ENCODE measurements at regions not wholly inside any gene's neighbourhood (a gene's known extent, or its start where the extent isn't known, plus 50 kb on each side); places are given as distances from the start of the nearest gene placed in this dataset.

DNA sequence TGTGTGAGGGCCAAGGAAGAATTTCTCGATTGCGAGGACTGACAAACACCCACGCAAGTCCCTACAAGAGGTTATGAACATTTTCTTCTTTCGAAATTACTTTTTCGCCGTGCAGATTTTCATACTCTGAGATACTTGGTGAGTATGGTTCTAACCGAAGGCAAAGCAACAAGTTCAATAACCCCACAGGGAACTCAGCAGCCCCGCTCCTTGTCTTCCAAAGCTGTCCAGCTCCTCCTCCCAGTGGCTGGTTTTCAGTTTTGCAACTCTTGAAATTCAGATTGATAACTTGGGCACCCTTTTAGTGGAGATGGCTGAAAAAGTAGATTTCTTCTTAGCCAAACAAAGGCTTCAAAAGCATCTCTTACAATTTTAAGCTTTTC lies 154.4 kb downstream of the SETD4 start:
- TF ChIP-seq ZFP3 (CRISPR knock-in tag; IDR thresholded peaks at IDR 0.05) (no peak), ZFP30 (CRISPR knock-in tag; IDR thresholded peaks at IDR 0.05) (no peak), TCF4 (CRISPR knock-in tag; IDR thresholded peaks at IDR 0.05; ENCODE audit: borderline replicate concordance) (no peak), OSR1 (CRISPR knock-in tag; IDR thresholded peaks at IDR 0.05) (no peak), GLIS3 (CRISPR knock-in tag; IDR thresholded peaks at IDR 0.05) (no peak), TOX (CRISPR knock-in tag; IDR thresholded peaks at IDR 0.05; ENCODE audit: borderline replicate concordance) (no peak), PPARA (CRISPR knock-in tag; IDR thresholded peaks at IDR 0.05; ENCODE audit: borderline replicate concordance) (no peak), ZNF565 (CRISPR knock-in tag; conservative IDR thresholded peaks at IDR 0.05; ENCODE audit: low read depth) (no peak), ZC3H10 (CRISPR knock-in tag; IDR thresholded peaks at IDR 0.05) (no peak), ESRRG (CRISPR knock-in tag; IDR thresholded peaks at IDR 0.05) (no peak)
- TF ChIP-seq, protein P1, sequence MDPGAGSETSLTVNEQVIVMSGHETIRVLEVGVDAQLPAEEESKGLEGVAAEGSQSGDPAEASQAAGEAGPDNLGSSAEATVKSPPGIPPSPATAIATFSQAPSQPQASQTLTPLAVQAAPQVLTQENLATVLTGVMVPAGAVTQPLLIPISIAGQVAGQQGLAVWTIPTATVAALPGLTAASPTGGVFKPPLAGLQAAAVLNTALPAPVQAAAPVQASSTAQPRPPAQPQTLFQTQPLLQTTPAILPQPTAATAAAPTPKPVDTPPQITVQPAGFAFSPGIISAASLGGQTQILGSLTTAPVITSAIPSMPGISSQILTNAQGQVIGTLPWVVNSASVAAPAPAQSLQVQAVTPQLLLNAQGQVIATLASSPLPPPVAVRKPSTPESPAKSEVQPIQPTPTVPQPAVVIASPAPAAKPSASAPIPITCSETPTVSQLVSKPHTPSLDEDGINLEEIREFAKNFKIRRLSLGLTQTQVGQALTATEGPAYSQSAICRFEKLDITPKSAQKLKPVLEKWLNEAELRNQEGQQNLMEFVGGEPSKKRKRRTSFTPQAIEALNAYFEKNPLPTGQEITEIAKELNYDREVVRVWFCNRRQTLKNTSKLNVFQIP (CRISPR knock-in tag; IDR thresholded peaks at IDR 0.05; ENCODE audit: borderline replicate concordance, low read depth) = no peak
- TF ChIP-seq, protein P2, sequence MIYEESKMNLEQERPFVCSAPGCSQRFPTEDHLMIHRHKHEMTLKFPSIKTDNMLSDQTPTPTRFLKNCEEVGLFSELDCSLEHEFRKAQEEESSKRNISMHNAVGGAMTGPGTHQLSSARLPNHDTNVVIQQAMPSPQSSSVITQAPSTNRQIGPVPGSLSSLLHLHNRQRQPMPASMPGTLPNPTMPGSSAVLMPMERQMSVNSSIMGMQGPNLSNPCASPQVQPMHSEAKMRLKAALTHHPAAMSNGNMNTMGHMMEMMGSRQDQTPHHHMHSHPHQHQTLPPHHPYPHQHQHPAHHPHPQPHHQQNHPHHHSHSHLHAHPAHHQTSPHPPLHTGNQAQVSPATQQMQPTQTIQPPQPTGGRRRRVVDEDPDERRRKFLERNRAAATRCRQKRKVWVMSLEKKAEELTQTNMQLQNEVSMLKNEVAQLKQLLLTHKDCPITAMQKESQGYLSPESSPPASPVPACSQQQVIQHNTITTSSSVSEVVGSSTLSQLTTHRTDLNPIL (CRISPR knock-in tag; IDR thresholded peaks at IDR 0.05; ENCODE audit: low read depth) = no peak
- TF ChIP-seq, protein P3, sequence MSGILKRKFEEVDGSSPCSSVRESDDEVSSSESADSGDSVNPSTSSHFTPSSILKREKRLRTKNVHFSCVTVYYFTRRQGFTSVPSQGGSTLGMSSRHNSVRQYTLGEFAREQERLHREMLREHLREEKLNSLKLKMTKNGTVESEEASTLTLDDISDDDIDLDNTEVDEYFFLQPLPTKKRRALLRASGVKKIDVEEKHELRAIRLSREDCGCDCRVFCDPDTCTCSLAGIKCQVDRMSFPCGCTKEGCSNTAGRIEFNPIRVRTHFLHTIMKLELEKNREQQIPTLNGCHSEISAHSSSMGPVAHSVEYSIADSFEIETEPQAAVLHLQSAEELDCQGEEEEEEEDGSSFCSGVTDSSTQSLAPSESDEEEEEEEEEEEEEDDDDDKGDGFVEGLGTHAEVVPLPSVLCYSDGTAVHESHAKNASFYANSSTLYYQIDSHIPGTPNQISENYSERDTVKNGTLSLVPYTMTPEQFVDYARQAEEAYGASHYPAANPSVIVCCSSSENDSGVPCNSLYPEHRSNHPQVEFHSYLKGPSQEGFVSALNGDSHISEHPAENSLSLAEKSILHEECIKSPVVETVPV (CRISPR knock-in tag; IDR thresholded peaks at IDR 0.05) = no peak
- no peak for ATAC-seq

DNA sequence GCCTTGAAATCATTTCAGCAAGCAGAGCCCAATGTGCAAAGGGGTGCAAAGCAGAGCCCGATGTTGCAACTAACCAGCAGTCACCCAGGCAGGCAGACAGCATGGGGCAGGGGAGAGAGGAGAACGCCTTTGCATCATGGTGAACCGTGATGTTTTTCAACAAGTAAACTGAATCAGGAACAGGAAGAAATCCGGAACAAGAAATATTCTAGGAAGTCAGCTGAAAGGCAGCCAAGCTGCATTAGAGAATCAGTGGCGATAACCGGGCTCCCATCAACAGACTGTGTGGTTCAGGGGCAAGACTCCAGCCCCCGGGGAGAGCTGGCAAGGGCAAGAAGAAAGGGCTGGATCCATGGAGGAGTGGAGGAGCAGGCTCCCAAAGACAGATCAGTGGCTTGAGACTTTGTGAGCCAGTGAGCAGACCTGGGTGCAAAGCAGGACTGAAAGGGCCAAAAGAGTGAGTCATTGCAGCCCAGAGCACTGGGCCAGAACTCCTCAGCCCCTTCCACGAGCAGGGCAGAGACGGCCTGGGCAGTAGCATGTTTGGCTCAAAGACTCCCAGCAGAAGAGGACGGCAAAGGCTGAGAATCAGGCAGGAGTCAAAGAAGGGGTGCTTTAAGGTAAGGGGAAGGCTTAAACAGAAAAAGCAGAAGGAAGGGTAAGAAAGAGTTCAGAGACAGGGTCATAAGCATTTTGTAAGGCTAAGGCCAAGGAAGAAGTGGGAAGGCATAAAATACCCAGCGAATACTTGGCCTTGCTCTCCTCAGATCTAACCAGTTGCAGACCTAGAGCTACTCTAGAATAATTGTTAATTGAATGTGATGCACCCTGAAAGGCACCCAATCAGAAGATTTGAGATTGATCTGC lies 155.0 kb downstream of the SETD4 start:
- ATAC-seq = peak; percentile 74

More for the DNA sequence above, 155.0 kb downstream of the SETD4 start:
- no peak for TF ChIP-seq ZNF70 (CRISPR knock-in tag; IDR thresholded peaks at IDR 0.05)
- TF ChIP-seq SNAI2 (CRISPR knock-in tag; IDR thresholded peaks at IDR 0.05) = no peak
- no peak for TF ChIP-seq ESRRG (CRISPR knock-in tag; IDR thresholded peaks at IDR 0.05)
- no peak for TF ChIP-seq ISL1 (CRISPR knock-in tag; IDR thresholded peaks at IDR 0.05)
- TF ChIP-seq, protein P3 (CRISPR knock-in tag; IDR thresholded peaks at IDR 0.05) = no peak
- TF ChIP-seq, protein P4, sequence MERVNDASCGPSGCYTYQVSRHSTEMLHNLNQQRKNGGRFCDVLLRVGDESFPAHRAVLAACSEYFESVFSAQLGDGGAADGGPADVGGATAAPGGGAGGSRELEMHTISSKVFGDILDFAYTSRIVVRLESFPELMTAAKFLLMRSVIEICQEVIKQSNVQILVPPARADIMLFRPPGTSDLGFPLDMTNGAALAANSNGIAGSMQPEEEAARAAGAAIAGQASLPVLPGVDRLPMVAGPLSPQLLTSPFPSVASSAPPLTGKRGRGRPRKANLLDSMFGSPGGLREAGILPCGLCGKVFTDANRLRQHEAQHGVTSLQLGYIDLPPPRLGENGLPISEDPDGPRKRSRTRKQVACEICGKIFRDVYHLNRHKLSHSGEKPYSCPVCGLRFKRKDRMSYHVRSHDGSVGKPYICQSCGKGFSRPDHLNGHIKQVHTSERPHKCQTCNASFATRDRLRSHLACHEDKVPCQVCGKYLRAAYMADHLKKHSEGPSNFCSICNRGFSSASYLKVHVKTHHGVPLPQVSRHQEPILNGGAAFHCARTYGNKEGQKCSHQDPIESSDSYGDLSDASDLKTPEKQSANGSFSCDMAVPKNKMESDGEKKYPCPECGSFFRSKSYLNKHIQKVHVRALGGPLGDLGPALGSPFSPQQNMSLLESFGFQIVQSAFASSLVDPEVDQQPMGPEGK (CRISPR knock-in tag; IDR thresholded peaks at IDR 0.05; ENCODE audit: borderline replicate concordance) = no peak
- TF ChIP-seq ZC3H10 (CRISPR knock-in tag; IDR thresholded peaks at IDR 0.05) = no peak
- no peak for TF ChIP-seq ARNTL (CRISPR knock-in tag; IDR thresholded peaks at IDR 0.05; ENCODE audit: borderline replicate concordance, low read depth)
- no peak for TF ChIP-seq OSR1 (CRISPR knock-in tag; IDR thresholded peaks at IDR 0.05)
- TF ChIP-seq CSDC2 (CRISPR knock-in tag; IDR thresholded peaks at IDR 0.05) = no peak
- TF ChIP-seq, protein P2 (CRISPR knock-in tag; IDR thresholded peaks at IDR 0.05; ENCODE audit: low read depth) = no peak
- TF ChIP-seq ZFP3 (CRISPR knock-in tag; IDR thresholded peaks at IDR 0.05) = no peak
- TF ChIP-seq, protein P1 (CRISPR knock-in tag; IDR thresholded peaks at IDR 0.05; ENCODE audit: borderline replicate concordance, low read depth) = no peak

Data from SK-N-SH treated with all-trans-retinoic acid at 6 μM for 48 hours (cell line).